GM23338 (cell line): ENCODE measurements at regions not wholly inside any gene's neighbourhood (a gene's known extent, or its start where the extent isn't known, plus 50 kb on each side); places are given as distances from the start of the nearest gene placed in this dataset.

Experiments
- ATAC-seq: fragments of 200-7000 bp; cut with Tn5 transposase; 3 replicates; pipeline ENCODE4 v1.9.1; 2020
- DNase-seq: peaks from one replicate; pipeline ENCODE4 v3.0.0-alpha.2; 2015; ENCODE audit warnings: low spot score
- H2AFZ ChIP-seq: fragments of 200-600 bp; sonication (generic); 2 replicates; pipeline ENCODE4 v1.8.0; 2016; ENCODE audit warnings: antibody characterized with exemption, mild to moderate bottlenecking, moderate library complexity
- H3F3A ChIP-seq: fragments of 200-600 bp; sonication (generic); replicated peaks from 2 replicates; pipeline ENCODE4 v1.8.0; 2017; ENCODE audit warnings: antibody characterized with exemption, mixed run types, low read depth
- H3K27ac ChIP-seq: fragments of 200-600 bp; sonication (generic); 2 replicates; pipeline ENCODE4 v1.6.1; 2016; ENCODE audit warnings: low read depth
- H3K27me3 ChIP-seq: fragments of 200-600 bp; sonication (generic); 2 replicates; pipeline ENCODE4 v1.8.0; 2016; ENCODE audit warnings: mild to moderate bottlenecking, mixed run types, moderate library complexity; ENCODE audit not compliant: insufficient read depth
- H3K36me3 ChIP-seq: fragments of 200-600 bp; sonication (generic); 2 replicates; pipeline ENCODE4 v1.8.0; 2016; ENCODE audit warnings: mild to moderate bottlenecking; ENCODE audit not compliant: insufficient read depth
- H3K4me1 ChIP-seq: fragments of 200-600 bp; sonication (generic); 2 replicates; pipeline ENCODE4 v1.8.0; 2016; ENCODE audit warnings: mild to moderate bottlenecking, moderate library complexity; ENCODE audit not compliant: insufficient read depth
- H3K4me2 ChIP-seq: fragments of 200-600 bp; sonication (generic); 2 replicates; pipeline ENCODE4 v1.7.1; 2017; ENCODE audit warnings: mixed run types
- H3K4me3 ChIP-seq: fragments of 200-600 bp; sonication (generic); 2 replicates; pipeline ENCODE4 v1.6.1; 2016; ENCODE audit warnings: mixed run types
- H3K79me2 ChIP-seq: fragments of 200-600 bp; sonication (generic); replicated peaks from 2 replicates; pipeline ENCODE4 v1.8.0; 2017; ENCODE audit warnings: mild to moderate bottlenecking; ENCODE audit not compliant: insufficient read depth
- H3K9me2 ChIP-seq: fragments of 200-600 bp; sonication (generic); 2 replicates; pipeline ENCODE4 v1.8.0; 2017; ENCODE audit not compliant: insufficient read depth
- H4K20me1 ChIP-seq: fragments of 200-600 bp; sonication (generic); replicated peaks from 2 replicates; pipeline ENCODE4 v1.8.0; 2017; ENCODE audit warnings: mild to moderate bottlenecking; ENCODE audit not compliant: insufficient read depth
- H3K27ac Mint-ChIP-seq: 2 replicates; pipeline ENCODE4 v1.8.0; 2020; ENCODE audit warnings: inconsistent platforms, mild to moderate bottlenecking, moderate library complexity, mixed read lengths
- H3K27me3 Mint-ChIP-seq: 3 replicates; pipeline ENCODE4 v1.8.0; 2022; ENCODE audit warnings: low read depth, mild to moderate bottlenecking, moderate library complexity, mixed read lengths, inconsistent platforms; ENCODE audit not compliant: insufficient read depth, poor library complexity
- H3K36me3 Mint-ChIP-seq: 3 replicates; pipeline ENCODE4 v1.8.0; 2021; ENCODE audit warnings: low read depth, mild to moderate bottlenecking, inconsistent platforms, moderate library complexity, mixed read lengths
- H3K4me1 Mint-ChIP-seq: 3 replicates; pipeline ENCODE4 v1.8.0; 2020; ENCODE audit warnings: mild to moderate bottlenecking, inconsistent platforms, mixed read lengths
- H3K4me3 Mint-ChIP-seq: 3 replicates; pipeline ENCODE4 v1.8.0; 2021; ENCODE audit warnings: moderate library complexity, mild to moderate bottlenecking, inconsistent platforms, mixed read lengths
- H3K9me3 Mint-ChIP-seq: 3 replicates; pipeline ENCODE4 v1.8.0; 2020; ENCODE audit warnings: moderate library complexity, mild to moderate bottlenecking, inconsistent platforms, mixed read lengths
- CREB1 ChIP-seq: fragments of 250-450 bp; sonication (Bioruptor Pico); IDR thresholded peaks from 2 replicates; pipeline ENCODE4 v1.5.0; 2020; ENCODE audit warnings: low read depth, mild to moderate bottlenecking, moderate library complexity
- CTCF ChIP-seq, 2 experiments: fragments of 200-600 bp in 1 of 2; sonication (generic) in 1 of 2; conservative IDR thresholded peaks; 2 replicates each; pipeline versions ENCODE4 v1.5.1 to v1.6.1; 2016 to 2017; ENCODE audit warnings: antibody characterized with exemption in 2 of 2, low read depth in 2 of 2, mild to moderate bottlenecking in 2 of 2, moderate library complexity in 1 of 2
- ETS1 ChIP-seq: IDR thresholded peaks from 2 replicates; pipeline ENCODE4 v1.6.1; 2016; ENCODE audit warnings: antibody characterized with exemption
- EZH2 ChIP-seq: fragments of 200-600 bp; sonication (generic); IDR thresholded peaks from one replicate; pipeline ENCODE4 v1.8.0; 2017; ENCODE audit warnings: antibody characterized with exemption, mild to moderate bottlenecking, low read depth; ENCODE audit not compliant: unreplicated experiment
- EZH2phosphoT487 ChIP-seq: fragments of 200-600 bp; sonication (generic); IDR thresholded peaks from one replicate; pipeline ENCODE4 v1.8.1; 2018; ENCODE audit warnings: antibody characterized with exemption; ENCODE audit not compliant: unreplicated experiment
- JUNB ChIP-seq: IDR thresholded peaks from one replicate; pipeline ENCODE4 v1.6.1; 2016; ENCODE audit warnings: antibody characterized with exemption; ENCODE audit not compliant: unreplicated experiment
- NANOG ChIP-seq: IDR thresholded peaks from 2 replicates; pipeline ENCODE4 v1.6.1; 2016; ENCODE audit warnings: antibody characterized with exemption, borderline replicate concordance
- POLR2AphosphoS5 ChIP-seq: IDR thresholded peaks from 2 replicates; pipeline ENCODE4 v1.6.1; 2016; ENCODE audit warnings: antibody characterized with exemption, low read depth
- STAT1 ChIP-seq: IDR thresholded peaks from one replicate; pipeline ENCODE4 v1.6.1; 2016; ENCODE audit warnings: antibody characterized with exemption; ENCODE audit not compliant: unreplicated experiment
- ZNF114 ChIP-seq: fragments of 250-450 bp; sonication (Bioruptor Pico); IDR thresholded peaks from 2 replicates; pipeline ENCODE4 v1.5.0; 2020; ENCODE audit warnings: mild to moderate bottlenecking, moderate library complexity
- ZNF331 ChIP-seq: fragments of 250-450 bp; sonication (Bioruptor Pico); IDR thresholded peaks from 2 replicates; pipeline ENCODE4 v1.5.0; 2020; ENCODE audit warnings: low read depth, mild to moderate bottlenecking, moderate library complexity
- TF ChIP-seq, protein P1 (sequence below): fragments of 250-450 bp; sonication (Bioruptor Pico); IDR thresholded peaks from 2 replicates; pipeline ENCODE4 v1.5.0; 2020; ENCODE audit warnings: mild to moderate bottlenecking, moderate library complexity

DNA sequence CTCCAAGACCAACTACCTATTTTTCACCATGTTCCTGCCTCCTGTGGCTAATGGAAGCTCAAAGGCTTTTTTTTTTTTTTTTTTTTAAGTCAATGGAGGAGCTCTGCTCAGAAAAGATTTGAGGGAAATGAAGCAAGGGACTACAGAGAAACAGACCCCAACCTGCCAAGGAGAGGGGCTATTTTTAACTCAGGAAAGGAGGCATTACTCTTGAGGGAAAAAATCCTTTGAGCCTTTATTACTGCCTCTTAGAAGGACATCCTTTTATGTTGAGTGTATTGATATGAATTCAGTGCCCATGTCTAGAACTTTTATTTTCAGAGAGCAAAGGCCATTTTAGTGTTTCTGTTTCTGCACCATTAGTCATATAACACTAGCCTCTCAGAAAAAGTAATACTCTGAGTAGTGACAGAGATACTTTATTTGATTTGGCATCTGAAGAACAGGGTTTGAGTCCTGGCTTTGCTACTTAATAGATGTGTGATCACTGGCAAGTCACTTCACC, 68.1 kb upstream of the PCDH8 start (continued):
- TF ChIP-seq CTCF (conservative IDR thresholded peaks at IDR 0.05; ENCODE audit: low read depth in 2 of 2) (no peak), ZNF114 (no peak), STAT1 (no peak), ETS1 (no peak), ZNF331 (CRISPR knock-in tag) (no peak)

GRCh38 chr13:52911340-52911739, 62.9 kb upstream of the PCDH8 start:
- Histone ChIP-seq H3K79me2 (no peaks in the 10 kb centered on the region), H4K20me1 (no peaks in the 10 kb centered on the region), H3K4me1 (peaks cover 15% of the 10 kb centered on the region), H2AFZ (no peak overlapping the region), H3K36me3 (no peaks in the 10 kb centered on the region), H3F3A (0 out of 2 replicates have a peak, but pooled peaks cover 4% of the 10 kb centered on the region), H3K27me3 (no peaks in the 10 kb centered on the region; the same call in 1 of the 2 replicates), H3K4me3 (no peak overlapping the region), H3K4me2 (no peak overlapping the region), H3K27ac (no peak overlapping the region), H3K9me2 (peaks cover 10% of the 10 kb centered on the region; the same call in 1 of the 2 replicates)
- ATAC-seq (no peak), DNase-seq (no peak)
- H3K4me3 Mint-ChIP-seq: no peak overlapping the region
- H3K27me3 Mint-ChIP-seq: peaks cover 9% of the 10 kb centered on the region
- H3K36me3 Mint-ChIP-seq: no peaks in the 10 kb centered on the region
- H3K4me1 Mint-ChIP-seq: peaks cover 15% of the 10 kb centered on the region
- H3K27ac Mint-ChIP-seq: no peak overlapping the region
- H3K9me3 Mint-ChIP-seq: no peaks in the 10 kb centered on the region
- TF ChIP-seq EZH2phosphoT487: no peak
- no peak for TF ChIP-seq EZH2
- TF ChIP-seq JUNB: no peak
- no peak for TF ChIP-seq ETS1
- TF ChIP-seq CREB1 (CRISPR knock-in tag): no peak
- TF ChIP-seq CTCF (conservative IDR thresholded peaks at IDR 0.05; ENCODE audit: low read depth in 2 of 2): no peak
- TF ChIP-seq, protein P1, sequence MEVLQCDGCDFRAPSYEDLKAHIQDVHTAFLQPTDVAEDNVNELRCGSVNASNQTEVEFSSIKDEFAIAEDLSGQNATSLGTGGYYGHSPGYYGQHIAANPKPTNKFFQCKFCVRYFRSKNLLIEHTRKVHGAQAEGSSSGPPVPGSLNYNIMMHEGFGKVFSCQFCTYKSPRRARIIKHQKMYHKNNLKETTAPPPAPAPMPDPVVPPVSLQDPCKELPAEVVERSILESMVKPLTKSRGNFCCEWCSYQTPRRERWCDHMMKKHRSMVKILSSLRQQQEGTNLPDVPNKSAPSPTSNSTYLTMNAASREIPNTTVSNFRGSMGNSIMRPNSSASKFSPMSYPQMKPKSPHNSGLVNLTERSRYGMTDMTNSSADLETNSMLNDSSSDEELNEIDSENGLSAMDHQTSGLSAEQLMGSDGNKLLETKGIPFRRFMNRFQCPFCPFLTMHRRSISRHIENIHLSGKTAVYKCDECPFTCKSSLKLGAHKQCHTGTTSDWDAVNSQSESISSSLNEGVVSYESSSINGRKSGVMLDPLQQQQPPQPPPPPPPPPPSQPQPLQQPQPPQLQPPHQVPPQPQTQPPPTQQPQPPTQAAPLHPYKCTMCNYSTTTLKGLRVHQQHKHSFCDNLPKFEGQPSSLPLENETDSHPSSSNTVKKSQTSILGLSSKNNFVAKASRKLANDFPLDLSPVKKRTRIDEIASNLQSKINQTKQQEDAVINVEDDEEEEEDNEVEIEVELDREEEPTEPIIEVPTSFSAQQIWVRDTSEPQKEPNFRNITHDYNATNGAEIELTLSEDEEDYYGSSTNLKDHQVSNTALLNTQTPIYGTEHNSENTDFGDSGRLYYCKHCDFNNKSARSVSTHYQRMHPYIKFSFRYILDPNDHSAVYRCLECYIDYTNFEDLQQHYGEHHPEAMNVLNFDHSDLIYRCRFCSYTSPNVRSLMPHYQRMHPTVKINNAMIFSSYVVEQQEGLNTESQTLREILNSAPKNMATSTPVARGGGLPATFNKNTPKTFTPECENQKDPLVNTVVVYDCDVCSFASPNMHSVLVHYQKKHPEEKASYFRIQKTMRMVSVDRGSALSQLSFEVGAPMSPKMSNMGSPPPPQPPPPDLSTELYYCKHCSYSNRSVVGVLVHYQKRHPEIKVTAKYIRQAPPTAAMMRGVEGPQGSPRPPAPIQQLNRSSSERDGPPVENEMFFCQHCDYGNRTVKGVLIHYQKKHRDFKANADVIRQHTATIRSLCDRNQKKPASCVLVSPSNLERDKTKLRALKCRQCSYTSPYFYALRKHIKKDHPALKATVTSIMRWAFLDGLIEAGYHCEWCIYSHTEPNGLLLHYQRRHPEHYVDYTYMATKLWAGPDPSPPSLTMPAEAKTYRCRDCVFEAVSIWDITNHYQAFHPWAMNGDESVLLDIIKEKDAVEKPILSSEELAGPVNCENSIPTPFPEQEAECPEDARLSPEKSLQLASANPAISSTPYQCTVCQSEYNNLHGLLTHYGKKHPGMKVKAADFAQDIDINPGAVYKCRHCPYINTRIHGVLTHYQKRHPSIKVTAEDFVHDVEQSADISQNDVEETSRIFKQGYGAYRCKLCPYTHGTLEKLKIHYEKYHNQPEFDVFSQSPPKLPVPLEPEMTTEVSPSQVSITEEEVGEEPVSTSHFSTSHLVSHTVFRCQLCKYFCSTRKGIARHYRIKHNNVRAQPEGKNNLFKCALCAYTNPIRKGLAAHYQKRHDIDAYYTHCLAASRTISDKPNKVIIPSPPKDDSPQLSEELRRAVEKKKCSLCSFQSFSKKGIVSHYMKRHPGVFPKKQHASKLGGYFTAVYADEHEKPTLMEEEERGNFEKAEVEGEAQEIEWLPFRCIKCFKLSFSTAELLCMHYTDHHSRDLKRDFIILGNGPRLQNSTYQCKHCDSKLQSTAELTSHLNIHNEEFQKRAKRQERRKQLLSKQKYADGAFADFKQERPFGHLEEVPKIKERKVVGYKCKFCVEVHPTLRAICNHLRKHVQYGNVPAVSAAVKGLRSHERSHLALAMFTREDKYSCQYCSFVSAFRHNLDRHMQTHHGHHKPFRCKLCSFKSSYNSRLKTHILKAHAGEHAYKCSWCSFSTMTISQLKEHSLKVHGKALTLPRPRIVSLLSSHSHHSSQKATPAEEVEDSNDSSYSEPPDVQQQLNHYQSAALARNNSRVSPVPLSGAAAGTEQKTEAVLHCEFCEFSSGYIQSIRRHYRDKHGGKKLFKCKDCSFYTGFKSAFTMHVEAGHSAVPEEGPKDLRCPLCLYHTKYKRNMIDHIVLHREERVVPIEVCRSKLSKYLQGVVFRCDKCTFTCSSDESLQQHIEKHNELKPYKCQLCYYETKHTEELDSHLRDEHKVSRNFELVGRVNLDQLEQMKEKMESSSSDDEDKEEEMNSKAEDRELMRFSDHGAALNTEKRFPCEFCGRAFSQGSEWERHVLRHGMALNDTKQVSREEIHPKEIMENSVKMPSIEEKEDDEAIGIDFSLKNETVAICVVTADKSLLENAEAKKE (CRISPR knock-in tag): no peak
- no peak for TF ChIP-seq POLR2AphosphoS5
- no peak for TF ChIP-seq STAT1
- no peak for TF ChIP-seq ZNF114
- TF ChIP-seq NANOG: no peak
